Vagina (tissue), 2 donors: ENCODE measurements at regions not wholly inside any gene's neighbourhood (a gene's known extent, or its start where the extent isn't known, plus 50 kb on each side); places are given as distances from the start of the nearest gene placed in this dataset.

Source experiments
- DNase-seq, 2 donors: peaks; one replicate each; pipeline ENCODE4 v3.0.0-alpha.2; 2017; ENCODE audit errors: extremely low spot score in 2 of 2
- H3K27ac ChIP-seq: fragments of 200-600 bp; sonication (generic); one replicate; pipeline ENCODE4 v1.5.1; 2019
- H3K27me3 ChIP-seq: fragments of 200-600 bp; sonication (generic); one replicate; pipeline ENCODE4 v1.5.1; 2019
- H3K36me3 ChIP-seq, 2 donors: fragments of 200-600 bp; sonication (generic); one replicate each; pipeline ENCODE4 v1.5.1; 2017 to 2019
- H3K4me1 ChIP-seq: fragments of 200-600 bp; sonication (generic); one replicate; pipeline ENCODE4 v1.5.1; 2019
- H3K4me3 ChIP-seq, 2 donors: fragments of 200-600 bp; sonication (generic); 1 replicate in 1 of 2; 2 replicates in 1 of 2; pipeline ENCODE4 v1.5.1; 2016 to 2019
- H3K9me3 ChIP-seq: fragments of 200-600 bp; sonication (generic); one replicate; pipeline ENCODE4 v1.5.1; 2019
- CTCF ChIP-seq, 3 experiments: fragments of 450-650 bp in 2 of 3; fragments of 200-600 bp in 1 of 3; sonication (generic) in 1 of 3; IDR thresholded peaks; one replicate each; pipeline ENCODE4 v1.5.1; 2017 to 2019; ENCODE audit warnings: antibody characterized with exemption in 3 of 3, mild to moderate bottlenecking in 2 of 3, moderate library complexity in 2 of 3
- POLR2A ChIP-seq, 2 donors: fragments of 450-650 bp; IDR thresholded peaks; one replicate each; pipeline ENCODE4 v1.6.1; 2017; ENCODE audit warnings: antibody characterized with exemption in 2 of 2, mild to moderate bottlenecking in 2 of 2, moderate library complexity in 2 of 2
- POLR2AphosphoS5 ChIP-seq, 2 donors: sonication (generic); formaldehyde crosslinking; IDR thresholded peaks; one replicate each; pipeline ENCODE4 v1.9.0; 2017; ENCODE audit warnings: antibody characterized with exemption in 2 of 2, mild to moderate bottlenecking in 2 of 2, low read depth in 1 of 2; ENCODE audit not compliant: insufficient read depth in 1 of 2
- intact Hi-C: fragments of 100-400 bp; cut with DNase I; formaldehyde crosslinking; loops from one replicate; pipeline ENCODE4 v1.15.1; 2023

GRCh38 chr9:38212016-38212415 is 143.0 kb upstream of the SHB start:
- intact Hi-C loops, result no loop called here
- H3K36me3 ChIP-seq, result no peaks in the 10 kb centered on the region
- H3K9me3 ChIP-seq, result no peaks in the 10 kb centered on the region
- TF ChIP-seq POLR2AphosphoS5 (IDR thresholded peaks at IDR 0.05; ENCODE audit: insufficient read depth in 1 of 2, low read depth in 1 of 2) (no peak), CTCF (IDR thresholded peaks at IDR 0.05) (no peak), POLR2A (IDR thresholded peaks at IDR 0.05) (no peak)
- no peaks in the 10 kb centered on the region for H3K27me3 ChIP-seq
- H3K4me1 ChIP-seq, result no peaks in the 10 kb centered on the region
- no peak overlapping the region for H3K27ac ChIP-seq
- no peak for DNase-seq
- H3K4me3 ChIP-seq, result no peak overlapping the region

DNA sequence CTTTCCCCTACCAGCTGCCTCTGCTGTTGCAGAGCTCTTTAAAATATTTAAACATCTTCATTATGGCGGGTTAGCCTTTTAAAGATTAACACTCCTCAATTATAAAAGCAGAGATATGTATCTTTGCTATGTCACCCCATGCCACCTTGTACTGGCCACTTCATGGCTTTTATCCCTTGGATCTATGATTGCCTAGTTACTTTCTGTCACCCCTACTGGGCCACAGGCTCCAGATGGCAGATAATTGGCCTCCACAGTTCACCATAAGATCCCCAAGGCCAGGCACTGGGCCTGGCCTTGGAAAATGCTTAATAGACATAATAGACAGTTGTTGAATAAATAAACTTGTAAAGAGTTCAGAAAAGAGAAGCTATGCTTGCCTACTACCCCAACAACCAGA is 142.0 kb upstream of the SHB start:
- intact Hi-C loops, result no loop called here

GRCh38 chr9:38208206-38208901 is 139.3 kb upstream of the SHB start:
- H3K9me3 ChIP-seq, result no peaks in the 10 kb centered on the region
- intact Hi-C loops, result no loop called here
- no peaks in the 10 kb centered on the region for H3K36me3 ChIP-seq
- H3K27ac ChIP-seq, result no peak overlapping the region
- DNase-seq, result peak in 1 of 2 donors; percentile 83
- no peaks in the 10 kb centered on the region for H3K27me3 ChIP-seq
- no peak overlapping the region for H3K4me3 ChIP-seq
- TF ChIP-seq POLR2A (IDR thresholded peaks at IDR 0.05) (no peak), CTCF (IDR thresholded peaks at IDR 0.05) (no peak), POLR2AphosphoS5 (IDR thresholded peaks at IDR 0.05; ENCODE audit: insufficient read depth in 1 of 2, low read depth in 1 of 2) (no peak)
- no peaks in the 10 kb centered on the region for H3K4me1 ChIP-seq

More for the DNA sequence above, 142.0 kb upstream of the SHB start:
- H3K27me3 ChIP-seq, result no peaks in the 10 kb centered on the region
- DNase-seq, result no peak
- H3K4me3 ChIP-seq, result no peak overlapping the region
- H3K9me3 ChIP-seq, result no peaks in the 10 kb centered on the region
- no peak overlapping the region for H3K27ac ChIP-seq
- H3K36me3 ChIP-seq, result no peaks in the 10 kb centered on the region
- no peaks in the 10 kb centered on the region for H3K4me1 ChIP-seq
- no peak for TF ChIP-seq CTCF (IDR thresholded peaks at IDR 0.05)
- no peak for TF ChIP-seq POLR2AphosphoS5 (IDR thresholded peaks at IDR 0.05; ENCODE audit: insufficient read depth in 1 of 2, low read depth in 1 of 2)
- no peak for TF ChIP-seq POLR2A (IDR thresholded peaks at IDR 0.05)

GRCh38 chr9:38207247-38207778 is 138.3 kb upstream of the SHB start:
- Histone ChIP-seq H3K27me3 (no peaks in the 10 kb centered on the region), H3K27ac (no peak overlapping the region), H3K4me1 (no peaks in the 10 kb centered on the region), H3K4me3 (no peak overlapping the region), H3K36me3 (no peaks in the 10 kb centered on the region), H3K9me3 (no peaks in the 10 kb centered on the region)
- DNase-seq, result peak in 1 of 2 donors; percentile 60
- TF ChIP-seq CTCF (IDR thresholded peaks at IDR 0.05) (no peak), POLR2AphosphoS5 (IDR thresholded peaks at IDR 0.05; ENCODE audit: insufficient read depth in 1 of 2, low read depth in 1 of 2) (no peak)
- intact Hi-C loops, result no loop called here

GRCh38 chr9:38205279-38205678 is 136.3 kb upstream of the SHB start:
- peak in 1 of 2 donors; percentile 29 for DNase-seq
- intact Hi-C loops, result no loop called here
- H3K27ac ChIP-seq, result no peak overlapping the region
- no peaks in the 10 kb centered on the region for H3K36me3 ChIP-seq
- TF ChIP-seq POLR2AphosphoS5 (IDR thresholded peaks at IDR 0.05; ENCODE audit: insufficient read depth in 1 of 2, low read depth in 1 of 2), result no peak
- TF ChIP-seq CTCF (IDR thresholded peaks at IDR 0.05), result no peak
- no peak for TF ChIP-seq POLR2A (IDR thresholded peaks at IDR 0.05)
- H3K9me3 ChIP-seq, result no peaks in the 10 kb centered on the region
- H3K4me1 ChIP-seq, result no peaks in the 10 kb centered on the region
- H3K27me3 ChIP-seq, result no peaks in the 10 kb centered on the region
- no peak overlapping the region for H3K4me3 ChIP-seq
